Right renal pelvis (tissue), 4 donors: ENCODE measurements at regions not wholly inside any gene's neighbourhood (a gene's known extent, or its start where the extent isn't known, plus 50 kb on each side); places are given as distances from the start of the nearest gene placed in this dataset.
"Not testable (repeated sequence)": the region's sequence is repeated elsewhere in the genome, so short reads cannot be mapped to it uniquely, and the experiment has no call there.

Experiments
- DNase-seq, 4 donors: peaks; one replicate each; pipeline ENCODE4 v3.0.0-alpha.2; 2013; ENCODE audit warnings: low read depth in 4 of 4, low spot score in 3 of 4, missing footprints in 1 of 4

GRCh38 chr21:21973806-21974205, 975.6 kb downstream of the NCAM2 start:
- no peak for DNase-seq

- DNase-seq: no peak
Observed at GRCh38 chr21:21996891-21997290, 998.7 kb downstream of the NCAM2 start.

- no peak for DNase-seq
Observed at GRCh38 chr21:21997390-21998333, 999.5 kb downstream of the NCAM2 start.

- DNase-seq: no peak
Observed at GRCh38 chr21:22019766-22020165, 1021.6 kb downstream of the NCAM2 start.

- no peak for DNase-seq
Observed at GRCh38 chr21:22020221-22020620, 1022.0 kb downstream of the NCAM2 start.

- not testable (repeated sequence) for DNase-seq
Observed at GRCh38 chr21:22023896-22024295, 1025.7 kb downstream of the NCAM2 start.

- DNase-seq: no peak
Observed at GRCh38 chr21:22044431-22044830, 1046.2 kb downstream of the NCAM2 start.

- no peak for DNase-seq
Observed at GRCh38 chr21:22046576-22046975, 1048.4 kb downstream of the NCAM2 start.

GRCh38 chr21:22056904-22057303, 1058.7 kb downstream of the NCAM2 start:
- no peak for DNase-seq

- no peak for DNase-seq
Observed at GRCh38 chr21:22062472-22063139, 1064.4 kb downstream of the NCAM2 start.

- DNase-seq: no peak
Observed at GRCh38 chr21:22063140-22063539, 1064.9 kb downstream of the NCAM2 start.

GRCh38 chr21:22076471-22076870, 1078.3 kb downstream of the NCAM2 start:
- no peak for DNase-seq

GRCh38 chr21:22083899-22084298, 1085.7 kb downstream of the NCAM2 start:
- DNase-seq: no peak

- DNase-seq: no peak
Observed at GRCh38 chr21:22096314-22096713, 1098.1 kb downstream of the NCAM2 start.

- no peak for DNase-seq
Observed at GRCh38 chr21:22106720-22107410, 1108.7 kb downstream of the NCAM2 start.

- no peak for DNase-seq
Observed at GRCh38 chr21:22115746-22116145, 1117.5 kb downstream of the NCAM2 start.

- no peak for DNase-seq
Observed at GRCh38 chr21:22120616-22121266, 1122.5 kb downstream of the NCAM2 start.

- DNase-seq: no peak
Observed at GRCh38 chr21:22125581-22125980, 1127.4 kb downstream of the NCAM2 start.

- DNase-seq: no peak
Observed at GRCh38 chr21:22128671-22129070, 1130.5 kb downstream of the NCAM2 start.

- DNase-seq: no peak
Observed at GRCh38 chr21:22132358-22133071, 1134.3 kb downstream of the NCAM2 start.
